ENCODE measurements at regions not wholly inside any gene's neighbourhood (a gene's known extent, or its start where the extent isn't known, plus 50 kb on each side); places are given as distances from the start of the nearest gene placed in this dataset.
"Not testable (repeated sequence)": the region's sequence is repeated elsewhere in the genome, so short reads cannot be mapped to it uniquely, and the experiment has no call there.

- DNase-seq (ENCODE audit: low spot score): no peak
- ATAC-seq: no peak
Observed at GRCh38 chr2:235212501-235213158, 260.8 kb downstream of the SH3BP4 start.

GRCh38 chr2:235215248-235215647, 263.4 kb downstream of the SH3BP4 start:
- DNase-seq (ENCODE audit: low spot score) (no peak), ATAC-seq (no peak)

- ATAC-seq (no peak), DNase-seq (ENCODE audit: low spot score) (no peak)
Observed at GRCh38 chr2:235216901-235217300, 265.1 kb downstream of the SH3BP4 start.

- no peak for ATAC-seq
- no peak for DNase-seq (ENCODE audit: low spot score)
Observed at GRCh38 chr2:235217846-235218245, 266.0 kb downstream of the SH3BP4 start.

- ATAC-seq (no peak), DNase-seq (ENCODE audit: low spot score) (no peak)
Observed at GRCh38 chr2:235218486-235218907, 266.7 kb downstream of the SH3BP4 start.

GRCh38 chr2:235219048-235219447, 267.2 kb downstream of the SH3BP4 start:
- ATAC-seq (no peak), DNase-seq (ENCODE audit: low spot score) (no peak)

- ATAC-seq: no peak
Observed at GRCh38 chr2:235220331-235220730, 268.5 kb downstream of the SH3BP4 start.

GRCh38 chr2:235223011-235223410, 270.8 kb upstream of the AGAP1 start:
- DNase-seq (ENCODE audit: low spot score) (no peak), ATAC-seq (no peak)

More at GRCh38 chr2:235220331-235220730, 268.5 kb downstream of the SH3BP4 start:
- DNase-seq (ENCODE audit: low spot score): no peak

GRCh38 chr2:235224410-235224809, 269.4 kb upstream of the AGAP1 start:
- no peak for ATAC-seq
- DNase-seq (ENCODE audit: low spot score): no peak

GRCh38 chr2:235225261-235225660, 268.6 kb upstream of the AGAP1 start:
- no peak for ATAC-seq
- DNase-seq (ENCODE audit: low spot score): no peak

GRCh38 chr2:235227590-235227989, 266.3 kb upstream of the AGAP1 start:
- DNase-seq (ENCODE audit: low spot score) (no peak), ATAC-seq (no peak)

- DNase-seq (ENCODE audit: low spot score); ATAC-seq: not testable (repeated sequence)
Observed at GRCh38 chr2:235228422-235228821, 265.4 kb upstream of the AGAP1 start.

- no peak for DNase-seq (ENCODE audit: low spot score)
- no peak for ATAC-seq
Observed at GRCh38 chr2:235229236-235229635, 264.6 kb upstream of the AGAP1 start.

- ATAC-seq (no peak), DNase-seq (ENCODE audit: low spot score) (no peak)
Observed at GRCh38 chr2:235230821-235231601, 262.8 kb upstream of the AGAP1 start.

- no peak for ATAC-seq
- no peak for DNase-seq (ENCODE audit: low spot score)
Observed at GRCh38 chr2:235232449-235233433, 261.1 kb upstream of the AGAP1 start.

- no peak for ATAC-seq
- DNase-seq (ENCODE audit: low spot score): no peak
Observed at GRCh38 chr2:235234736-235235135, 259.1 kb upstream of the AGAP1 start.

- ATAC-seq: no peak
- no peak for DNase-seq (ENCODE audit: low spot score)
Observed at GRCh38 chr2:235235977-235236767, 257.7 kb upstream of the AGAP1 start.

- no peak for ATAC-seq
- DNase-seq (ENCODE audit: low spot score): no peak
Observed at GRCh38 chr2:235238537-235238936, 255.3 kb upstream of the AGAP1 start.

- DNase-seq (ENCODE audit: low spot score): no peak
- no peak for ATAC-seq
Observed at GRCh38 chr2:235240574-235240973, 253.3 kb upstream of the AGAP1 start.
